ENCODE measurements at regions not wholly inside any gene's neighbourhood (a gene's known extent, or its start where the extent isn't known, plus 50 kb on each side); places are given as distances from the start of the nearest gene placed in this dataset.

- Histone ChIP-seq H2AFZ (ENCODE audit: low read depth, low read length) (no peak overlapping the region), H3K9me3 (ENCODE audit: low read length) (no peaks in the 10 kb centered on the region)
- no peak for TF ChIP-seq EP300 (conservative IDR thresholded peaks at IDR 0.05; ENCODE audit: poor library complexity, severe bottlenecking)
- no peak for TF ChIP-seq SMC3 (conservative IDR thresholded peaks at IDR 0.05; ENCODE audit: poor library complexity)
- no peak for TF ChIP-seq MXI1 (conservative IDR thresholded peaks at IDR 0.05; ENCODE audit: poor library complexity, severe bottlenecking)
- TF ChIP-seq POLR2AphosphoS5 (IDR thresholded peaks at IDR 0.05), result no peak
- TF ChIP-seq REST (IDR thresholded peaks at IDR 0.05; ENCODE audit: borderline replicate concordance), result no peak
- TF ChIP-seq RAD21 (conservative IDR thresholded peaks at IDR 0.05), result no peak
- no peak for TF ChIP-seq TAF1 (IDR thresholded peaks at IDR 0.05; ENCODE audit: low read depth)
- no peak for TF ChIP-seq CTCF (IDR thresholded peaks at IDR 0.05; ENCODE audit: poor library complexity, severe bottlenecking)
- TF ChIP-seq EZH2 (IDR thresholded peaks at IDR 0.05; ENCODE audit: borderline replicate concordance, insufficient read depth, low read length, poor library complexity, severe bottlenecking), result no peak
Observed at GRCh38 chr3:95899911-95900310, 914.5 kb upstream of the EPHA6 start.

GRCh38 chr3:95901948-95902347 is 912.4 kb upstream of the EPHA6 start:
- no peak overlapping the region for H2AFZ ChIP-seq (ENCODE audit: low read depth, low read length)
- H3K36me3 ChIP-seq (ENCODE audit: insufficient read depth, low read length), result no peaks in the 10 kb centered on the region

More at GRCh38 chr3:95899911-95900310, 914.5 kb upstream of the EPHA6 start:
- Histone ChIP-seq H3K79me2 (replicated peaks; ENCODE audit: insufficient read depth, low read length) (no peaks in the 10 kb centered on the region), H3K27ac (ENCODE audit: low read length) (no peak overlapping the region), H3K4me2 (ENCODE audit: low read length) (no peak overlapping the region), H4K20me1 (ENCODE audit: insufficient read depth) (no peaks in the 10 kb centered on the region), H3K36me3 (ENCODE audit: insufficient read depth, low read length) (no peaks in the 10 kb centered on the region), H3F3A (ENCODE audit: insufficient read depth, low read length, poor library complexity, severe bottlenecking) (no peaks in the 10 kb centered on the region), H3K4me3 (ENCODE audit: low read length) (no peak overlapping the region), H3K9me2 (ENCODE audit: insufficient read depth, low read length) (no peaks in the 10 kb centered on the region), H3K27me3 (ENCODE audit: insufficient read depth, low read depth, low read length) (no peaks in the 10 kb centered on the region), H3K9ac (ENCODE audit: low read length) (no peak overlapping the region)

More at GRCh38 chr3:95901948-95902347, 912.4 kb upstream of the EPHA6 start:
- Histone ChIP-seq H3K79me2 (replicated peaks; ENCODE audit: insufficient read depth, low read length) (no peaks in the 10 kb centered on the region), H3K9me2 (ENCODE audit: insufficient read depth, low read length) (no peaks in the 10 kb centered on the region), H3K9ac (ENCODE audit: low read length) (no peak overlapping the region), H3K4me2 (ENCODE audit: low read length) (no peak overlapping the region), H3K27ac (ENCODE audit: low read length) (no peak overlapping the region), H3K27me3 (ENCODE audit: insufficient read depth, low read depth, low read length) (no peaks in the 10 kb centered on the region), H3K4me3 (ENCODE audit: low read length) (no peak overlapping the region), H3K9me3 (ENCODE audit: low read length) (no peaks in the 10 kb centered on the region), H3F3A (ENCODE audit: insufficient read depth, low read length, poor library complexity, severe bottlenecking) (no peaks in the 10 kb centered on the region), H4K20me1 (ENCODE audit: insufficient read depth) (no peaks in the 10 kb centered on the region)
- TF ChIP-seq POLR2AphosphoS5 (IDR thresholded peaks at IDR 0.05) (no peak), EZH2 (IDR thresholded peaks at IDR 0.05; ENCODE audit: borderline replicate concordance, insufficient read depth, low read length, poor library complexity, severe bottlenecking) (no peak), REST (IDR thresholded peaks at IDR 0.05; ENCODE audit: borderline replicate concordance) (no peak), EP300 (conservative IDR thresholded peaks at IDR 0.05; ENCODE audit: poor library complexity, severe bottlenecking) (no peak), MXI1 (conservative IDR thresholded peaks at IDR 0.05; ENCODE audit: poor library complexity, severe bottlenecking) (no peak), TAF1 (IDR thresholded peaks at IDR 0.05; ENCODE audit: low read depth) (no peak), CTCF (IDR thresholded peaks at IDR 0.05; ENCODE audit: poor library complexity, severe bottlenecking) (no peak), RAD21 (conservative IDR thresholded peaks at IDR 0.05) (no peak), SMC3 (conservative IDR thresholded peaks at IDR 0.05; ENCODE audit: poor library complexity) (no peak)
